GM21526 (cell line): ENCODE measurements at regions not wholly inside any gene's neighbourhood (a gene's known extent, or its start where the extent isn't known, plus 50 kb on each side); places are given as distances from the start of the nearest gene placed in this dataset.
"Not testable (repeated sequence)": the region's sequence is repeated elsewhere in the genome, so short reads cannot be mapped to it uniquely, and the experiment has no call there.

ENCODE experiments used
- ATAC-seq: cut with Tn5 transposase; IDR thresholded peaks from one replicate; pipeline ENCODE4 v1.9.1; 2021; ENCODE audit warnings: moderate library complexity; ENCODE audit not compliant: unreplicated experiment, low FRiP score

GRCh38 chr13:50539791-50540530 is 303.5 kb downstream of the DLEU7 start:
- ATAC-seq, result no peak

GRCh38 chr13:50543141-50543540 is 300.4 kb downstream of the DLEU7 start:
- no peak for ATAC-seq

GRCh38 chr13:50543782-50544181 is 299.7 kb downstream of the DLEU7 start:
- ATAC-seq, result no peak

GRCh38 chr13:50544211-50544610 is 299.3 kb downstream of the DLEU7 start:
- ATAC-seq, result no peak

- not testable (repeated sequence) for ATAC-seq
Observed at GRCh38 chr13:50547175-50547574, 296.3 kb downstream of the DLEU7 start.

GRCh38 chr13:50548586-50548985 is 294.9 kb downstream of the DLEU7 start:
- no peak for ATAC-seq

- ATAC-seq, result no peak
Observed at GRCh38 chr13:50549221-50549942, 294.1 kb downstream of the DLEU7 start.

- ATAC-seq, result no peak
Observed at GRCh38 chr13:50550151-50550550, 293.3 kb downstream of the DLEU7 start.

GRCh38 chr13:50552424-50552966 is 291.0 kb downstream of the DLEU7 start:
- ATAC-seq, result no peak

- ATAC-seq, result no peak
Observed at GRCh38 chr13:50561739-50562138, 281.8 kb downstream of the DLEU7 start.

GRCh38 chr13:50566646-50567045 is 276.8 kb downstream of the DLEU7 start:
- no peak for ATAC-seq

- no peak for ATAC-seq
Observed at GRCh38 chr13:50572129-50572528, 271.4 kb downstream of the DLEU7 start.

GRCh38 chr13:50573066-50573465 is 270.4 kb downstream of the DLEU7 start:
- ATAC-seq, result no peak

- ATAC-seq, result no peak
Observed at GRCh38 chr13:50574731-50575130, 268.8 kb downstream of the DLEU7 start.

- no peak for ATAC-seq
Observed at GRCh38 chr13:50575138-50575537, 268.4 kb downstream of the DLEU7 start.

- no peak for ATAC-seq
Observed at GRCh38 chr13:50576156-50576555, 267.3 kb downstream of the DLEU7 start.

GRCh38 chr13:50577806-50578205 is 265.7 kb downstream of the DLEU7 start:
- no peak for ATAC-seq

- no peak for ATAC-seq
Observed at GRCh38 chr13:50580684-50581305, 262.7 kb downstream of the DLEU7 start.

- ATAC-seq, result no peak
Observed at GRCh38 chr13:50581586-50582196, 261.8 kb downstream of the DLEU7 start.

- no peak for ATAC-seq
Observed at GRCh38 chr13:50584856-50585580, 258.5 kb downstream of the DLEU7 start.
